GM10248 (cell line): ENCODE measurements at regions not wholly inside any gene's neighbourhood (a gene's known extent, or its start where the extent isn't known, plus 50 kb on each side); places are given as distances from the start of the nearest gene placed in this dataset.

Source experiments
- CTCF ChIA-PET: fragments of 300-600 bp; sonication (Branson Sonifier 250); formaldehyde crosslinking; extraction: SDS; loops from one replicate; lab custom pipeline; 2021; ENCODE audit warnings: antibody characterized with exemption; lab: Yijun Ruan, JAX
- POLR2A ChIA-PET: fragments of 350-650 bp; sonication (Branson Sonifier 250); formaldehyde crosslinking; extraction: SDS; loops from one replicate; lab custom pipeline; 2020; ENCODE audit warnings: antibody characterized with exemption; lab: Yijun Ruan, JAX
- DNase-seq: peaks from one replicate; pipeline ENCODE4 v3.0.0; 2012; ENCODE audit errors: extremely low spot score
- TF ChIP-seq, protein P1 (sequence below): IDR thresholded peaks from 2 replicates; pipeline ENCODE4 v1.5.1; 2012; ENCODE audit warnings: mild to moderate bottlenecking, low read depth; ENCODE audit errors: extremely low read depth, missing control alignments, control extremely low read depth

DNA sequence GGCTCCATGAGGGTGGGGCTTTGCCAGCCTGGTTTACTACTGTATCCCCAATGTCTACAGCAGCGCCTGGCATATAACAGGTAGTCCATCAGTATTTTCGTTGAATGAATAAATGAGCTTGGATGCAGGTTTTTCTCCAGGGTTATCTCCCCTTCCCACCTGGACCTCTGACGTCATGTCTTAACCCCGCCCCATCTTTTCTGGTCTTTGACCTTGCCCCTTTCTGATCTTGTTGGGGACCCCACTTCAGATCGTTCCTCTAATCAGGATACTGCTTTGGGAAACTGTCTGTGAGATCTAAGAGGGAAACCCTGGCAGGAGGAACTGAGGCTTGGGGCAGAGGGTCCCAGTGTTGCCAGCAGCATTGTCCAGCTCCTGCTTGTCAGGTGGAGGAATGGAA is 68.8 kb upstream of the GCSH start:
- TF ChIP-seq, protein P1, sequence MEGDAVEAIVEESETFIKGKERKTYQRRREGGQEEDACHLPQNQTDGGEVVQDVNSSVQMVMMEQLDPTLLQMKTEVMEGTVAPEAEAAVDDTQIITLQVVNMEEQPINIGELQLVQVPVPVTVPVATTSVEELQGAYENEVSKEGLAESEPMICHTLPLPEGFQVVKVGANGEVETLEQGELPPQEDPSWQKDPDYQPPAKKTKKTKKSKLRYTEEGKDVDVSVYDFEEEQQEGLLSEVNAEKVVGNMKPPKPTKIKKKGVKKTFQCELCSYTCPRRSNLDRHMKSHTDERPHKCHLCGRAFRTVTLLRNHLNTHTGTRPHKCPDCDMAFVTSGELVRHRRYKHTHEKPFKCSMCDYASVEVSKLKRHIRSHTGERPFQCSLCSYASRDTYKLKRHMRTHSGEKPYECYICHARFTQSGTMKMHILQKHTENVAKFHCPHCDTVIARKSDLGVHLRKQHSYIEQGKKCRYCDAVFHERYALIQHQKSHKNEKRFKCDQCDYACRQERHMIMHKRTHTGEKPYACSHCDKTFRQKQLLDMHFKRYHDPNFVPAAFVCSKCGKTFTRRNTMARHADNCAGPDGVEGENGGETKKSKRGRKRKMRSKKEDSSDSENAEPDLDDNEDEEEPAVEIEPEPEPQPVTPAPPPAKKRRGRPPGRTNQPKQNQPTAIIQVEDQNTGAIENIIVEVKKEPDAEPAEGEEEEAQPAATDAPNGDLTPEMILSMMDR, result no peak
- POLR2A ChIA-PET, result no interaction called here
- CTCF ChIA-PET, result no interaction called here
- no peak for DNase-seq

DNA sequence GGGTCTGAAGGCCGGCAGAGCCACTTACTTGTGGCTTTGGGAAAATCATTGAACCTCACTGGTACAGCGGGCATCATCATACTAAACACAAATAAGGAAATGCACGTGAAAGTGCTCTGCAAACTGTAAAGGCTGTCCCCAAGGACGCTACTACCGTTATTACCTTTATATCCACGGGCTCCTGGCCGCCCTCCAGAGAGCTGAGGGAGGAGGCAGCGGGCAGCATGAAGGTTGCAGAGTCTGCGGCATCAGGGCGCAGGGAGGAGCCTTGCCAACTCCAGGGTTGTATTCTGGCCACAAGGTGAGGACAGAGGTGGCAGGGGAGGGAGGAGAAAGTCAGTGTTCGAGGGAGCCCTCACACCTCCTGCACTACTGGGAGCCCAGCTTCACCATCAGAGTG is 68.3 kb upstream of the GCSH start:
- no peak for DNase-seq
- ChIA-PET POLR2A (no interaction called here), CTCF (no interaction called here)
- TF ChIP-seq, protein P1, result no peak

DNA sequence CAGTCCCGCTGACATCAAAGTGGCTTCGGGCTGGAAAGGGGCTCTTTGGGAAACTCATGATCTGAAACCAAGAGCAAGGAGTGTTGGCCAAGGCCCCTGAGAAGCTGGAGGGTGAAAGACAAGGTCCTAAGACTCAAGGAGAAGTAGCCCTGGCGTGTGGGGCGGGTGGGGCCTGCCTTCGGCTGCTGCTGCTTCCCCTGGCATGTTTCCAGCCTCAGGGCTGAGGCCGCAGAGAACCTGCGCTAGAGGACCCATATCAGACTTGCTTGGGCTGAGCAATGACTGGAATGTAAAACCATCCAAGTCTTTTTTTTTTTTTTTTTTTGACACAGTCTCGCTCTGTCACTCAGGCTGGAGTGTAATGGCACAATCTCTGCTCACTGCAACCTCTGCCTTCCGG is 67.5 kb upstream of the GCSH start:
- TF ChIP-seq, protein P1, result no peak
- ChIA-PET POLR2A (no interaction called here), CTCF (no interaction called here)
- DNase-seq, result no peak

DNA sequence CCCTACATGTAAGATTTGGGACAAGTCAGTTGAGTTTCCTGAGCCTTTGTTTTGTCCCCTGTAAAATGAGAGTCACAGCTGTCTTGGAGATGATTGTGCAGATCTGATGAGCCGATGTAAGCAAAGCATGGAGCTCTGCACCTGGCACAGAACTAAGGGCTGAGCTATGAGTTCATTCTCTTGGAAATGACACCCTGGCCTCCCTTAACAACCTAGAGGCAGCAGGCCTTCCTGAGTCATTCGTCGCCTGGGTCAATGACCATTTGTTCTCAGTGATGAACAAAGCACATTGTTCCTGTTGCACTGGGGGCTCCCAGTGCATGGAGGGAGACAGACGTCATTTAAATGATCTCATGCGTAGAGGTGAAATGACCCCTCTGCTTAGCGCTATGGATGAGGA is 62.8 kb upstream of the GCSH start:
- ChIA-PET POLR2A (no interaction called here), CTCF (no interaction called here)
- no peak for DNase-seq
- TF ChIP-seq, protein P1, result no peak

DNA sequence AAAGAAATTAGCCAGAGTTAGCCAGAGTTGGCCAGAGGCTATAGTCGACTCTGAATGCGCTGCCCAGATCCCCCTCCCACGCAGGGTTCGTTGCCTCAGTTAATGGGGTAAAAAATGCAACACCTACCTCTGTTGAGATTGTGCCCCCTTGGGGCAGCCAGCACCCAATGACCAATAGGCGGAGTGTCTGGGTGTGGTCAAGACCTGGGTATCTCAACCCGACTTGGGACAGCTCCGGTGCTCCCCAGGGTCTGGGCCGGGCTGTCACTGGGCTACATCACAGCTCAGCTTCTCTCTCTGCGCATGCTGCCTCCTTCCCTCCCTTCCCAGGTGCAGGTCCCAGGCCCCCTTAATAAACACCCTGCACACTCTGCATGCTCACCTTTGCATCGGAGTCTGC is 59.6 kb upstream of the GCSH start:
- TF ChIP-seq, protein P1, result no peak
- CTCF ChIA-PET, result no interaction called here

DNA sequence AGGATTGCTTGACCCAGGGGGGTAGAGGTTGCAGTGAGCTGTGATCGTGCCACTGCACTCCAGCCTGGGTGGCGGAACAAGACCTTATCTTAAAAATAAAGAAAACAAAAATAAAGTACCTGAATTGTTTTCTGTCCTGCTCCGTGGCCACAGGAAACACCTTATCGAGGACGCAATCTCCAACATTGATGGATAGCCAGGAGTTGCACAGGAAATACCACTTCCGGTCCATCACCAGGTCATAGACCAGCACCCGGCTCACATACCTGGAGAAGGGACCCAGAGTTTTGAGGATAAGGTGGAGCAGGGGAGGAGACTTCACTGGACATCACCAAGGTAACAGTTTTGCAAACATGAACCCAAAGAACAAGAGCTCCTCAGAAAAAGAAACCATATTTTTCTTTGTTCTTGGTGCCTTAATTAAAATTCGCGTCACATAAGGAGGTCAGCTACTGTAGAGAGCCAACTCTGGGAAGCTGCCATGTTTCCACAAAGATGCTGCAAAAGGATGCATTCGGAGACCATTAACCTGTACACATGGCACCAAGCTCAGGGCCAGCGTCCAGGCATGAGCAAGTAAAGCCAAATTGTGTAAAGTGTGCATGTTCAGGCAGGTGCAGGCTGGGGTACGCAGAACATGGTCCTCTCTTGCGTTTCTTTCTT is 55.6 kb upstream of the GCSH start:
- TF ChIP-seq, protein P1, result no peak
- CTCF ChIA-PET, result interaction anchor here (1.0 kb wide), 1 partner anchor 50 kb away, joined by 3 read pairs; no protein-coding TSS in a partner anchor
- POLR2A ChIA-PET, result no interaction called here
- DNase-seq, result no peak

More for the DNA sequence above, 59.6 kb upstream of the GCSH start:
- POLR2A ChIA-PET, result no interaction called here
- no peak for DNase-seq

DNA sequence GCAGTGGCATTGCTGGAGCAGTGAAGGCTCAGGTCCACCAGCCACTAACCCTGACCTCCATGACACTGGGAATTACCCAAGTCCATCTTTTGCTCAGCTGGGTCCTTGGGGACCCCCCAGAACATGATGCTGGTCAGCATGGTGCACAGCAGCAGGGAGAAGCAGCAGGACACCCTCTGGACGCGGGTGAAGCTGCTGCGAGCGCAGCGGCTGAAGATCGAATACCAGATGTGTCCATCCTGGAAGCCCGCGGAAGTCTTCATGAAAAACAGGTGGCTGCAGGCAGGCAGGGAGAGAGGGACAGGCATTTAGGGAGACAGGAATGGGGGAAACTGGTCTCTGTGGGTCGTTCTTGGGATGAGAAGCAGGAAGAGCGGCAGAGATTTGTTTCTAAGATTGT is 53.4 kb upstream of the GCSH start:
- CTCF ChIA-PET, result no interaction called here
- TF ChIP-seq, protein P1, result no peak
- POLR2A ChIA-PET, result no interaction called here

More for the DNA sequence above, 53.4 kb upstream of the GCSH start:
- DNase-seq, result no peak
